Smooth muscle cell (in vitro differentiated cells): ENCODE measurements at regions not wholly inside any gene's neighbourhood (a gene's known extent, or its start where the extent isn't known, plus 50 kb on each side); places are given as distances from the start of the nearest gene placed in this dataset.

Experiments
- DNase-seq: peaks from one replicate; lab custom pipeline; 2025; ENCODE audit not compliant: unreplicated experiment; lab: John Stamatoyannopoulos, UW
- H2AFZ ChIP-seq: fragments of 200-600 bp; sonication (generic); 2 replicates; pipeline ENCODE4 v1.6.0; 2016; ENCODE audit warnings: antibody characterized with exemption, low read depth, mild to moderate bottlenecking
- H3F3A ChIP-seq: fragments of 200-600 bp; sonication (generic); 2 replicates; pipeline ENCODE4 v1.6.0; 2017; ENCODE audit warnings: antibody characterized with exemption, low read depth
- H3K27ac ChIP-seq: fragments of 200-600 bp; sonication (generic); 2 replicates; pipeline ENCODE4 v1.5.1; 2016; ENCODE audit warnings: low read depth, mild to moderate bottlenecking
- H3K27me3 ChIP-seq: fragments of 200-600 bp; sonication (generic); 2 replicates; pipeline ENCODE4 v1.6.1; 2016; ENCODE audit warnings: low read depth, mild to moderate bottlenecking
- H3K36me3 ChIP-seq: fragments of 200-600 bp; sonication (generic); 2 replicates; pipeline ENCODE4 v1.5.1; 2016; ENCODE audit warnings: low read depth
- H3K4me1 ChIP-seq: fragments of 200-600 bp; sonication (generic); 2 replicates; pipeline ENCODE4 v1.5.1; 2016; ENCODE audit warnings: low read depth
- H3K4me2 ChIP-seq: fragments of 200-600 bp; sonication (generic); 2 replicates; pipeline ENCODE4 v1.6.0; 2016; ENCODE audit warnings: mild to moderate bottlenecking
- H3K4me3 ChIP-seq: fragments of 200-600 bp; sonication (generic); 2 replicates; pipeline ENCODE4 v1.5.1; 2016; ENCODE audit warnings: mild to moderate bottlenecking
- H3K79me2 ChIP-seq: fragments of 200-600 bp; sonication (generic); 2 replicates; pipeline ENCODE4 v1.6.0; 2016; ENCODE audit warnings: low read depth, mild to moderate bottlenecking
- H3K9ac ChIP-seq: fragments of 200-600 bp; sonication (generic); 2 replicates; pipeline ENCODE4 v1.6.0; 2016; ENCODE audit warnings: low read depth
- H3K9me3 ChIP-seq: fragments of 200-600 bp; sonication (generic); replicated peaks from 2 replicates; pipeline ENCODE4 v1.5.1; 2016; ENCODE audit warnings: low read depth
- H4K20me1 ChIP-seq: fragments of 200-600 bp; sonication (generic); 2 replicates; pipeline ENCODE4 v1.6.0; 2016; ENCODE audit warnings: low read depth
- CTCF ChIP-seq: fragments of 200-600 bp; sonication (generic); IDR thresholded peaks from 2 replicates; pipeline ENCODE4 v1.5.1; 2017; ENCODE audit warnings: borderline replicate concordance, mild to moderate bottlenecking, antibody characterized with exemption; ENCODE audit not compliant: insufficient read depth, poor library complexity, severe bottlenecking
- WGBS: methylation state at CpG from one replicate; pipeline ENCODE4 v1.1.7; 2016; ENCODE audit warnings: low lambda C conversion rate; 5-methylcytosine and 5-hydroxymethylcytosine counted together

- no peak for DNase-seq
- Histone ChIP-seq H3K27me3 (no peaks in the 10 kb centered on the region), H3K36me3 (peaks cover 4% of the 10 kb centered on the region), H3F3A (no peaks in the 10 kb centered on the region), H2AFZ (no peak overlapping the region), H3K4me3 (no peak overlapping the region), H3K79me2 (no peaks in the 10 kb centered on the region), H3K27ac (no peak overlapping the region), H4K20me1 (no peaks in the 10 kb centered on the region), H3K9ac (no peak overlapping the region), H3K9me3 (no peaks in the 10 kb centered on the region), H3K4me2 (no peak overlapping the region), H3K4me1 (no peaks in the 10 kb centered on the region)
- 91% methylated on average over 6 of the region's 6 CpGs for WGBS
- TF ChIP-seq CTCF: no peak
These were observed 103.1 kb upstream of the NANOS1 start for GRCh38 chr10:118926441-118926840.

GRCh38 chr10:118926903-118927302 is 102.6 kb upstream of the NANOS1 start:
- Histone ChIP-seq H3K9ac (no peak overlapping the region), H3K4me2 (no peak overlapping the region), H3F3A (no peaks in the 10 kb centered on the region), H3K79me2 (no peaks in the 10 kb centered on the region), H3K4me3 (no peak overlapping the region), H3K4me1 (no peaks in the 10 kb centered on the region), H3K9me3 (no peaks in the 10 kb centered on the region), H4K20me1 (no peaks in the 10 kb centered on the region), H3K27me3 (no peaks in the 10 kb centered on the region), H3K27ac (no peak overlapping the region), H2AFZ (no peak overlapping the region), H3K36me3 (peaks cover 4% of the 10 kb centered on the region)
- no peak for TF ChIP-seq CTCF
- WGBS: 88% methylated on average over 1 of the region's 1 CpG
- no peak for DNase-seq

GRCh38 chr10:118927321-118927720 is 102.2 kb upstream of the NANOS1 start:
- Histone ChIP-seq H2AFZ (no peak overlapping the region), H4K20me1 (no peaks in the 10 kb centered on the region), H3K27me3 (no peaks in the 10 kb centered on the region), H3K27ac (no peak overlapping the region), H3F3A (no peaks in the 10 kb centered on the region), H3K9ac (no peak overlapping the region), H3K79me2 (no peaks in the 10 kb centered on the region), H3K9me3 (no peaks in the 10 kb centered on the region), H3K4me1 (no peaks in the 10 kb centered on the region), H3K4me2 (no peak overlapping the region), H3K36me3 (peaks cover 4% of the 10 kb centered on the region), H3K4me3 (no peak overlapping the region)
- 72% methylated on average over 3 of the region's 3 CpGs for WGBS
- no peak for TF ChIP-seq CTCF
- DNase-seq: no peak

GRCh38 chr10:118930614-118931013 is 98.9 kb upstream of the NANOS1 start:
- 71% methylated on average over 1 of the region's 1 CpG for WGBS
- Histone ChIP-seq H2AFZ (no peak overlapping the region), H3K4me3 (no peak overlapping the region), H3K9me3 (no peaks in the 10 kb centered on the region), H3F3A (no peaks in the 10 kb centered on the region), H3K27ac (no peak overlapping the region), H3K4me2 (no peak overlapping the region), H3K79me2 (no peaks in the 10 kb centered on the region), H3K4me1 (no peaks in the 10 kb centered on the region), H3K27me3 (peaks cover 12% of the 10 kb centered on the region), H3K36me3 (peaks cover 4% of the 10 kb centered on the region), H4K20me1 (no peaks in the 10 kb centered on the region), H3K9ac (no peak overlapping the region)
- TF ChIP-seq CTCF: no peak
- DNase-seq: no peak
